B cell (primary cell): ENCODE measurements at regions not wholly inside any gene's neighbourhood (a gene's known extent, or its start where the extent isn't known, plus 50 kb on each side); places are given as distances from the start of the nearest gene placed in this dataset.

ENCODE experiments used
- ATAC-seq: fragments of 200-7000 bp; cut with Tn5 transposase; one replicate; pipeline ENCODE4 v1.10.0; 2021; ENCODE audit warnings: low read depth, mild to moderate bottlenecking, moderate number of reproducible peaks, moderate library complexity
- CTCF ChIA-PET: fragments of 350-600 bp; sonication (Branson Sonifier 250); formaldehyde crosslinking; loops from one replicate; lab custom pipeline; 2021; ENCODE audit warnings: antibody characterized with exemption, inconsistent platforms; lab: Charles Lee
- POLR2A ChIA-PET: fragments of 350-600 bp; sonication (Branson Sonifier 250); formaldehyde crosslinking; loops from one replicate; lab custom pipeline; 2021; ENCODE audit warnings: antibody characterized with exemption; lab: Charles Lee
- DNase-seq: peaks from one replicate; pipeline ENCODE4 v3.0.0; 2013
- H2AFZ ChIP-seq: 2 replicates; pipeline ENCODE4 v1.6.1; 2012; ENCODE audit warnings: mild to moderate bottlenecking, low read depth, low read length; ENCODE audit not compliant: insufficient read depth, poor library complexity, severe bottlenecking
- H3K27ac ChIP-seq, 2 donors: 1 replicate in 1 of 2; 2 replicates in 1 of 2; pipeline ENCODE4 v1.5.1; 2012 to 2013; ENCODE audit warnings: low read length in 2 of 2, mild to moderate bottlenecking in 2 of 2, moderate library complexity in 1 of 2
- H3K27me3 ChIP-seq, 4 experiments: fragments of 200-600 bp in 1 of 4; sonication (generic) in 1 of 4; replicated peaks in 1 of 4; 1 replicate in 2 of 4; 2 replicates in 2 of 4; pipeline versions ENCODE4 v1.6.1 to v1.7.0; 2013 to 2016; ENCODE audit warnings: low read length in 3 of 4, mild to moderate bottlenecking in 2 of 4, mixed read lengths in 1 of 4, moderate library complexity in 1 of 4; ENCODE audit not compliant: insufficient read depth in 4 of 4, control insufficient read depth in 3 of 4; ENCODE audit errors: control extremely low read depth in 1 of 4
- H3K36me3 ChIP-seq, 2 experiments: replicated peaks in 1 of 2; 1 replicate in 1 of 2; 2 replicates in 1 of 2; pipeline versions ENCODE4 v1.6.1 to v1.7.1; 2013; ENCODE audit warnings: low read length in 1 of 2; ENCODE audit not compliant: insufficient read depth in 2 of 2, control insufficient read depth in 1 of 2; ENCODE audit errors: control extremely low read depth in 1 of 2, extremely low read depth in 1 of 2
- H3K4me1 ChIP-seq, 2 donors: fragments of 200-600 bp in 1 of 2; sonication (generic) in 1 of 2; 1 replicate in 1 of 2; 2 replicates in 1 of 2; pipeline versions ENCODE4 v1.5.1 to v1.6.1; 2013 to 2017; ENCODE audit warnings: low read length in 2 of 2; ENCODE audit not compliant: control insufficient read depth in 2 of 2, insufficient read depth in 2 of 2
- H3K4me2 ChIP-seq: replicated peaks from 2 replicates; pipeline ENCODE3; 2012; ENCODE audit warnings: mild to moderate bottlenecking, low read depth, low read length; ENCODE audit not compliant: poor library complexity, severe bottlenecking
- H3K4me3 ChIP-seq, 5 experiments: fragments of 200-600 bp in 1 of 5; sonication (generic) in 1 of 5; 1 replicate in 3 of 5; 2 replicates in 2 of 5; pipeline versions ENCODE4 v1.5.1 to v1.7.0; 2011 to 2016; ENCODE audit warnings: low read length in 4 of 5, mild to moderate bottlenecking in 4 of 5, low read depth in 2 of 5, control low read depth in 1 of 5, moderate library complexity in 1 of 5; ENCODE audit not compliant: insufficient read depth in 1 of 5; ENCODE audit errors: control extremely low read depth in 1 of 5, extremely low read depth in 1 of 5
- H3K79me2 ChIP-seq: fragments of 200-600 bp; sonication (generic); one replicate; pipeline ENCODE4 v1.6.0; 2016; ENCODE audit warnings: low read length; ENCODE audit not compliant: control insufficient read depth, insufficient read depth
- H3K9ac ChIP-seq: fragments of 200-600 bp; sonication (generic); 2 replicates; pipeline ENCODE4 v1.6.1; 2017; ENCODE audit warnings: mild to moderate bottlenecking, low read length, moderate library complexity
- H3K9me3 ChIP-seq, 3 donors: one replicate each; pipeline versions ENCODE4 v1.6.1 to v1.7.1; 2013; ENCODE audit warnings: low read length in 2 of 3; ENCODE audit not compliant: control insufficient read depth in 2 of 3, insufficient read depth in 1 of 3; ENCODE audit errors: control extremely low read depth in 1 of 3
- H4K20me1 ChIP-seq: 2 replicates; pipeline ENCODE4 v1.6.0; 2012; ENCODE audit warnings: mild to moderate bottlenecking, low read length; ENCODE audit not compliant: insufficient read depth, control insufficient read depth, poor library complexity, severe bottlenecking
- H3K27ac Mint-ChIP-seq: one replicate; pipeline ENCODE4 v1.8.0; 2021; ENCODE audit warnings: mixed read lengths
- H3K27me3 Mint-ChIP-seq: one replicate; pipeline ENCODE4 v1.8.0; 2021; ENCODE audit warnings: mixed read lengths
- H3K4me1 Mint-ChIP-seq: one replicate; pipeline ENCODE4 v1.8.0; 2021; ENCODE audit warnings: mixed read lengths
- H3K4me3 Mint-ChIP-seq: one replicate; pipeline ENCODE4 v1.8.0; 2021; ENCODE audit warnings: mixed read lengths
- H3K9me3 Mint-ChIP-seq: one replicate; pipeline ENCODE4 v1.8.0; 2022; ENCODE audit warnings: mixed read lengths; ENCODE audit not compliant: insufficient read depth
- EZH2 ChIP-seq: IDR thresholded peaks from 2 replicates; pipeline ENCODE4 v1.6.1; 2012; ENCODE audit warnings: borderline replicate concordance, low read depth, mild to moderate bottlenecking, moderate library complexity, low read length; ENCODE audit not compliant: insufficient read depth, poor library complexity, severe bottlenecking
- WGBS: methylation state at CpG from one replicate; pipeline ENCODE4 v1.1.5; 2013; ENCODE audit warnings: missing lambda C conversion rate; ENCODE audit not compliant: insufficient coverage; 5-methylcytosine and 5-hydroxymethylcytosine counted together
- intact Hi-C: fragments of 100-400 bp; cut with micrococcal nuclease; formaldehyde crosslinking; loops from one replicate; pipeline ENCODE4 v1.10.0; 2022
- TF ChIP-seq, protein P1 (sequence below): fragments of 200-600 bp; IDR thresholded peaks from one replicate; pipeline ENCODE4 v1.8.0; 2022; ENCODE audit warnings: antibody characterized with exemption, mild to moderate bottlenecking

DNA sequence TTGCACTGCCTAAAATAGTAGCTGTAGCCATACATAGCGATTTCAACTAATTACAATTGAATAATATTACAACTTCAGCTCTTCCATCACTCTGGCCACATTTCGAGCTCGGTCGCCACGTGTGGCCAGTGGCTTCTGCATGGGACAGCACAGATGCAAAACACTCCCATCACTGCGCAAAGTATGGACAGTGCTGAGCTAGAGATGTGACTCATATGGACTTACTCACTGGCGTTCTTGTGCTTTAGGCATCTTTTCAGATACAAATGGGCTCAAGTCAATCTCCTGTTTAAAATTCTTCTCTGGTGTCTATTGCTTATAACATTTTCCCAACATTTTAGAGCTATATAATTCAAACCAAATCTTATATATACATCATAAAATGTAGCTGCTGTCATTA lies 222.7 kb downstream of the ELAVL2 start:
- TF ChIP-seq EZH2: no peak
- TF ChIP-seq, protein P1, sequence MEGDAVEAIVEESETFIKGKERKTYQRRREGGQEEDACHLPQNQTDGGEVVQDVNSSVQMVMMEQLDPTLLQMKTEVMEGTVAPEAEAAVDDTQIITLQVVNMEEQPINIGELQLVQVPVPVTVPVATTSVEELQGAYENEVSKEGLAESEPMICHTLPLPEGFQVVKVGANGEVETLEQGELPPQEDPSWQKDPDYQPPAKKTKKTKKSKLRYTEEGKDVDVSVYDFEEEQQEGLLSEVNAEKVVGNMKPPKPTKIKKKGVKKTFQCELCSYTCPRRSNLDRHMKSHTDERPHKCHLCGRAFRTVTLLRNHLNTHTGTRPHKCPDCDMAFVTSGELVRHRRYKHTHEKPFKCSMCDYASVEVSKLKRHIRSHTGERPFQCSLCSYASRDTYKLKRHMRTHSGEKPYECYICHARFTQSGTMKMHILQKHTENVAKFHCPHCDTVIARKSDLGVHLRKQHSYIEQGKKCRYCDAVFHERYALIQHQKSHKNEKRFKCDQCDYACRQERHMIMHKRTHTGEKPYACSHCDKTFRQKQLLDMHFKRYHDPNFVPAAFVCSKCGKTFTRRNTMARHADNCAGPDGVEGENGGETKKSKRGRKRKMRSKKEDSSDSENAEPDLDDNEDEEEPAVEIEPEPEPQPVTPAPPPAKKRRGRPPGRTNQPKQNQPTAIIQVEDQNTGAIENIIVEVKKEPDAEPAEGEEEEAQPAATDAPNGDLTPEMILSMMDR: no peak
- no peak overlapping the region for H3K4me3 Mint-ChIP-seq
- H3K4me3 ChIP-seq: no peak overlapping the region
- no peak overlapping the region for H3K27ac Mint-ChIP-seq
- ChIA-PET POLR2A (no interaction called here), CTCF (interaction anchor here (0.9 kb wide), 1 partner anchor 11 kb away, joined by 3 read pairs; no protein-coding TSS in a partner anchor)
- H3K9me3 Mint-ChIP-seq: peaks cover 2% of the 10 kb centered on the region
- no peaks in the 10 kb centered on the region for H3K27me3 Mint-ChIP-seq
- no peaks in the 10 kb centered on the region for H3K9me3 ChIP-seq
- intact Hi-C loops: no loop called here
- DNase-seq: no peak
- no peaks in the 10 kb centered on the region for H3K36me3 ChIP-seq
- no peak overlapping the region for H3K9ac ChIP-seq
- H2AFZ ChIP-seq: no peak overlapping the region
- no peak overlapping the region for H3K27ac ChIP-seq
- WGBS: 92% methylated on average over 6 of the region's 7 CpGs
- no peaks in the 10 kb centered on the region for H4K20me1 ChIP-seq
- no peaks in the 10 kb centered on the region for H3K4me1 ChIP-seq
- H3K4me2 ChIP-seq: no peak overlapping the region
- no peak for ATAC-seq
- H3K27me3 ChIP-seq: no peaks in the 10 kb centered on the region
- H3K4me1 Mint-ChIP-seq: no peaks in the 10 kb centered on the region
- H3K79me2 ChIP-seq: no peaks in the 10 kb centered on the region

GRCh38 chr9:23606107-23606506 lies 219.9 kb downstream of the ELAVL2 start:
- CTCF ChIA-PET: no interaction called here

More at GRCh38 chr9:23606107-23606506, 219.9 kb downstream of the ELAVL2 start:
- Histone ChIP-seq H2AFZ (no peak overlapping the region), H3K9ac (no peak overlapping the region), H3K27me3 (no peaks in the 10 kb centered on the region), H3K9me3 (no peaks in the 10 kb centered on the region), H3K27ac (no peak overlapping the region), H4K20me1 (no peaks in the 10 kb centered on the region), H3K79me2 (no peaks in the 10 kb centered on the region), H3K4me1 (no peaks in the 10 kb centered on the region), H3K36me3 (no peaks in the 10 kb centered on the region), H3K4me3 (no peak overlapping the region), H3K4me2 (no peak overlapping the region)
- Mint-ChIP-seq H3K4me1 (no peaks in the 10 kb centered on the region), H3K4me3 (no peak overlapping the region), H3K27ac (no peak overlapping the region), H3K9me3 (peaks cover 2% of the 10 kb centered on the region), H3K27me3 (no peaks in the 10 kb centered on the region)
- DNase-seq (no peak), ATAC-seq (no peak)
- POLR2A ChIA-PET: no interaction called here
- 83% methylated on average over 1 of the region's 1 CpG for WGBS
- intact Hi-C loops: no loop called here
- TF ChIP-seq EZH2: no peak
- TF ChIP-seq, protein P1: no peak
